Ishikawa (cell line): ENCODE measurements at regions not wholly inside any gene's neighbourhood (a gene's known extent, or its start where the extent isn't known, plus 50 kb on each side); places are given as distances from the start of the nearest gene placed in this dataset.
A peak's percentile ranks its signal among the peaks of the same experiment; 100 is the strongest.

Source experiments
- CEBPB ChIP-seq: IDR thresholded peaks from 2 replicates; pipeline ENCODE4 v1.6.1; 2012
- CREB1 ChIP-seq: IDR thresholded peaks from 2 replicates; pipeline ENCODE4 v1.6.1; 2012; ENCODE audit warnings: low read depth
- EGR1 ChIP-seq: IDR thresholded peaks from 2 replicates; pipeline ENCODE4 v1.6.1; 2012
- EP300 ChIP-seq: IDR thresholded peaks from 2 replicates; pipeline ENCODE4 v1.6.1; 2012; ENCODE audit warnings: borderline replicate concordance
- FOXM1 ChIP-seq: IDR thresholded peaks from 2 replicates; pipeline ENCODE4 v1.6.1; 2012; ENCODE audit warnings: low read depth, borderline replicate concordance
- NFIC ChIP-seq: IDR thresholded peaks from 2 replicates; pipeline ENCODE4 v1.6.1; 2012
- RAD21 ChIP-seq: IDR thresholded peaks from 2 replicates; pipeline ENCODE4 v1.6.1; 2012; ENCODE audit warnings: low read depth
- TAF1 ChIP-seq: IDR thresholded peaks from 2 replicates; pipeline ENCODE4 v1.6.1; 2012; ENCODE audit warnings: low read depth, mild to moderate bottlenecking
- TCF12 ChIP-seq: IDR thresholded peaks from 2 replicates; pipeline ENCODE4 v1.6.1; 2012; ENCODE audit warnings: low read depth
- TEAD4 ChIP-seq: IDR thresholded peaks from 2 replicates; pipeline ENCODE4 v1.6.1; 2012
- YY1 ChIP-seq: IDR thresholded peaks from 2 replicates; pipeline ENCODE4 v1.6.1; 2012; ENCODE audit warnings: low read depth
- ZBTB7A ChIP-seq: IDR thresholded peaks from 2 replicates; pipeline ENCODE4 v1.6.1; 2012; ENCODE audit warnings: low read depth
- TF ChIP-seq, protein P1 (sequence below): IDR thresholded peaks from 2 replicates; pipeline ENCODE4 v1.6.1; 2012; ENCODE audit warnings: low read depth, mild to moderate bottlenecking
- TF ChIP-seq, protein P2 (sequence below): IDR thresholded peaks from 2 replicates; pipeline ENCODE4 v1.6.1; 2012
- TF ChIP-seq, protein P3 (sequence below): IDR thresholded peaks from 2 replicates; pipeline ENCODE4 v1.6.1; 2012

DNA sequence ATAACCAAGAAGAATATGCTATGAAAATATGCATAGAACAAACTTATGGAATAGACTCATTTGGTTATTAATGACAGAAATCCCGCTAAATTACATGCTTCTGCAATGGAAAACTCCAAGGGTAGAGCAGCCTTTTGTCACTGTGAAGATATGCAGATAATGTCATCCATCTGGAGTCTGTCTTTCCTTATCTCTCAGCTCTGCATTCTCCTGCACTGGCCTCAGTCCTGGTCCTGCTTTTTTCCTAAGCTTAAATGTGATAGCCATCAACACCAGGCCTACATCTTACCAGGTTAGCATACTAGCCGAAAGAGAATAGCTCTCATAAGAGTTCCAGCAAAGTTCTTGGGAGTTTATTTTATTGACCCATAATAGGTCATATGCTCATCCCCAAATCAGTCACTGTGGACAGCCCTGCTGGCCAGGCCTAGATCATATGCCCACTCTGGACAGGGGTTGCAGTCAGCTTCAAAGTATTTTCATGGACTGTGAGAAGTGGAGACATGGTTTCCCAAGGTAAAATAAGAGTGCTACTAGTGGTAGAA is 86.5 kb upstream of the LEF1 start:
- TF ChIP-seq RAD21 (no peak), NFIC (no peak), CREB1 (no peak), EP300 (no peak), TCF12 (no peak), TEAD4 (no peak), TAF1 (no peak)
- TF ChIP-seq, protein P1, sequence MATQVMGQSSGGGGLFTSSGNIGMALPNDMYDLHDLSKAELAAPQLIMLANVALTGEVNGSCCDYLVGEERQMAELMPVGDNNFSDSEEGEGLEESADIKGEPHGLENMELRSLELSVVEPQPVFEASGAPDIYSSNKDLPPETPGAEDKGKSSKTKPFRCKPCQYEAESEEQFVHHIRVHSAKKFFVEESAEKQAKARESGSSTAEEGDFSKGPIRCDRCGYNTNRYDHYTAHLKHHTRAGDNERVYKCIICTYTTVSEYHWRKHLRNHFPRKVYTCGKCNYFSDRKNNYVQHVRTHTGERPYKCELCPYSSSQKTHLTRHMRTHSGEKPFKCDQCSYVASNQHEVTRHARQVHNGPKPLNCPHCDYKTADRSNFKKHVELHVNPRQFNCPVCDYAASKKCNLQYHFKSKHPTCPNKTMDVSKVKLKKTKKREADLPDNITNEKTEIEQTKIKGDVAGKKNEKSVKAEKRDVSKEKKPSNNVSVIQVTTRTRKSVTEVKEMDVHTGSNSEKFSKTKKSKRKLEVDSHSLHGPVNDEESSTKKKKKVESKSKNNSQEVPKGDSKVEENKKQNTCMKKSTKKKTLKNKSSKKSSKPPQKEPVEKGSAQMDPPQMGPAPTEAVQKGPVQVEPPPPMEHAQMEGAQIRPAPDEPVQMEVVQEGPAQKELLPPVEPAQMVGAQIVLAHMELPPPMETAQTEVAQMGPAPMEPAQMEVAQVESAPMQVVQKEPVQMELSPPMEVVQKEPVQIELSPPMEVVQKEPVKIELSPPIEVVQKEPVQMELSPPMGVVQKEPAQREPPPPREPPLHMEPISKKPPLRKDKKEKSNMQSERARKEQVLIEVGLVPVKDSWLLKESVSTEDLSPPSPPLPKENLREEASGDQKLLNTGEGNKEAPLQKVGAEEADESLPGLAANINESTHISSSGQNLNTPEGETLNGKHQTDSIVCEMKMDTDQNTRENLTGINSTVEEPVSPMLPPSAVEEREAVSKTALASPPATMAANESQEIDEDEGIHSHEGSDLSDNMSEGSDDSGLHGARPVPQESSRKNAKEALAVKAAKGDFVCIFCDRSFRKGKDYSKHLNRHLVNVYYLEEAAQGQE, result no peak
- TF ChIP-seq, protein P2, sequence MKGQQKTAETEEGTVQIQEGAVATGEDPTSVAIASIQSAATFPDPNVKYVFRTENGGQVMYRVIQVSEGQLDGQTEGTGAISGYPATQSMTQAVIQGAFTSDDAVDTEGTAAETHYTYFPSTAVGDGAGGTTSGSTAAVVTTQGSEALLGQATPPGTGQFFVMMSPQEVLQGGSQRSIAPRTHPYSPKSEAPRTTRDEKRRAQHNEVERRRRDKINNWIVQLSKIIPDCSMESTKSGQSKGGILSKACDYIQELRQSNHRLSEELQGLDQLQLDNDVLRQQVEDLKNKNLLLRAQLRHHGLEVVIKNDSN, result no peak

DNA sequence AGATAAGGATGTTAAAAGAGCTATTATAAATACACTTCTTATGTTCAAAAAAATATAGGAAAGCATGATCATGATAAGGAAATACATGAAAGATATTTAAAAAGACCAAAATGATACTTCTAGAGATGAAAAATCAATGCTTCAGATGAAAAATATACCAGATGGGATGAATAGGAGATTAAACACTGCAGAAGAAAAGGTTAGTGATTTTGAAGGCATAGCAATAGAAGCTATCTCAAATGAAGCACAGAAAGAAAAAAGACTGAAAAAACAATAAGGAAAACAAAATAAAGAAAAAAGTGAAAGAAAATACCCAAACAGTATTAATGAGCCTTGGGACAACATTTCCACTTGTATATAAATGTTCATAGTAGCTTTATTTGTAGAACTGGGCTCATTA is 80.7 kb upstream of the LEF1 start:
- no peak for TF ChIP-seq TEAD4
- TF ChIP-seq CREB1, result no peak
- TF ChIP-seq RAD21, result no peak
- TF ChIP-seq TCF12, result no peak
- no peak for TF ChIP-seq EP300
- TF ChIP-seq FOXM1, result no peak
- TF ChIP-seq, protein P3, sequence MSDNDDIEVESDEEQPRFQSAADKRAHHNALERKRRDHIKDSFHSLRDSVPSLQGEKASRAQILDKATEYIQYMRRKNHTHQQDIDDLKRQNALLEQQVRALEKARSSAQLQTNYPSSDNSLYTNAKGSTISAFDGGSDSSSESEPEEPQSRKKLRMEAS, result no peak
- TF ChIP-seq CEBPB, result no peak
- TF ChIP-seq, protein P1, result no peak

GRCh38 chr4:108247387-108248049 is 78.8 kb upstream of the LEF1 start:
- TF ChIP-seq TEAD4 (no peak; the same call in 1 of the 2 replicates), NFIC (peak; percentile 96), TAF1 (no peak), TCF12 (peak; percentile 87), EP300 (peak; percentile 85), FOXM1 (peak; percentile 41), RAD21 (peak; percentile 17; the same call in 1 of the 2 replicates), CEBPB (no peak; the same call in 1 of the 2 replicates), CREB1 (no peak), EGR1 (no peak), YY1 (no peak), ZBTB7A (0 out of 2 replicates have a peak, but pooled peaks have one; percentile 46)
- TF ChIP-seq, protein P1, result no peak
- TF ChIP-seq, protein P2, result peak; percentile 40; the same call in 1 of the 2 replicates
- TF ChIP-seq, protein P3, result peak; percentile 35; the same call in 1 of the 2 replicates

DNA sequence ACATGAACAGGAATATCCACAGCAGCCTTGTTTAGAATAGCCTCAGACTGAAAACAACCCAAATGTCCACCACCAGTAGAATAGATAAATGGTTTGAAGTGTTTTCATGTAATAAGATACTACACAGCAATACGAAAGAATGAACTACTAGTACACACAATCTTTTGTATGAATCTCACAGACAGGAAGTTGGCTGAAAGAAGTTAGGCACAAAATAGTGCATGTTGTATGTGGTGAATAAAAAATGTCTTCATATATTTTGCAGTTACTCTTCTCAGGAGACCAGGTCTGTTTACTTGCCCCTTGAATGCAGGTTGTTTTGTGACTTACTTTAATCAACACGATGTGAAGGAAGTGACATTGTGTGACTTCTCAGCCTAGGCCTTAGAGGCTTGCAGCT is 75.9 kb upstream of the LEF1 start:
- TF ChIP-seq EGR1 (no peak), YY1 (no peak), FOXM1 (no peak), TEAD4 (no peak), NFIC (no peak), CEBPB (no peak), TAF1 (no peak), RAD21 (no peak), ZBTB7A (no peak), CREB1 (no peak), TCF12 (no peak), EP300 (no peak)
- TF ChIP-seq, protein P2, result no peak
- TF ChIP-seq, protein P3, result no peak
- TF ChIP-seq, protein P1, result no peak
